A673 (cell line): ENCODE measurements at regions not wholly inside any gene's neighbourhood (a gene's known extent, or its start where the extent isn't known, plus 50 kb on each side); places are given as distances from the start of the nearest gene placed in this dataset.

Experiments used
- BruUV-seq: library from RNA; stranded (reverse); fragments of 400-500 nt; replicated peaks from 2 replicates; lab custom pipeline; 2021; lab: Mats Ljungman, UMichigan
- CTCF ChIA-PET: fragments of 300-600 bp; sonication (Branson Sonifier 250); formaldehyde crosslinking; loops from one replicate; lab custom pipeline; 2022; ENCODE audit warnings: antibody characterized with exemption; lab: Charles Lee
- POLR2A ChIA-PET: fragments of 300-600 bp; sonication (Branson Sonifier 250); formaldehyde crosslinking; loops from one replicate; lab custom pipeline; 2022; ENCODE audit warnings: antibody characterized with exemption; ENCODE audit not compliant: low non-redundant PET; lab: Charles Lee
- DNase-seq: peaks from one replicate; pipeline ENCODE4 v3.0.0-alpha.2; 2015; ENCODE audit warnings: low spot score
- H3K27ac ChIP-seq: fragments of 200-600 bp; sonication (generic); 2 replicates; pipeline ENCODE4 v1.5.1; 2016; ENCODE audit warnings: mixed run types, low read depth, mild to moderate bottlenecking, mixed read lengths, antibody characterized with exemption, low read length; ENCODE audit not compliant: poor library complexity, severe bottlenecking
- H3K27me3 ChIP-seq: fragments of 200-600 bp; sonication (generic); replicated peaks from 2 replicates; pipeline ENCODE4 v1.6.1; 2017; ENCODE audit warnings: mixed run types, low read depth, mild to moderate bottlenecking, mixed read lengths, antibody characterized with exemption, low read length; ENCODE audit not compliant: insufficient read depth, poor library complexity
- H3K36me3 ChIP-seq: fragments of 200-600 bp; sonication (generic); 2 replicates; pipeline ENCODE4 v1.6.1; 2016; ENCODE audit warnings: mixed run types, mild to moderate bottlenecking, mixed read lengths, antibody characterized with exemption, low read length; ENCODE audit not compliant: insufficient read depth, poor library complexity, severe bottlenecking
- H3K4me1 ChIP-seq: fragments of 200-600 bp; sonication (generic); 2 replicates; pipeline ENCODE4 v1.6.1; 2017; ENCODE audit warnings: mixed run types, mild to moderate bottlenecking, mixed read lengths, antibody characterized with exemption, low read length; ENCODE audit not compliant: insufficient read depth, poor library complexity, severe bottlenecking
- H3K4me3 ChIP-seq: fragments of 200-600 bp; sonication (generic); 2 replicates; pipeline ENCODE4 v1.5.1; 2016; ENCODE audit warnings: low read depth, mixed run types, mild to moderate bottlenecking, mixed read lengths, low read length; ENCODE audit not compliant: poor library complexity, severe bottlenecking
- H3K9me3 ChIP-seq: fragments of 200-600 bp; sonication (generic); 2 replicates; pipeline ENCODE4 v1.6.1; 2016; ENCODE audit warnings: mixed run types, low read depth, mild to moderate bottlenecking, mixed read lengths, antibody characterized with exemption, low read length; ENCODE audit not compliant: poor library complexity, severe bottlenecking
- EZH2 ChIP-seq: fragments of 200-600 bp; sonication (generic); IDR thresholded peaks from 2 replicates; pipeline ENCODE4 v1.6.1; 2017; ENCODE audit warnings: borderline replicate concordance, low read depth, mild to moderate bottlenecking, mixed read lengths, antibody characterized with exemption, low read length; ENCODE audit not compliant: poor library complexity, severe bottlenecking
- intact Hi-C: fragments of 100-400 bp; cut with micrococcal nuclease; formaldehyde crosslinking; loops from one replicate; pipeline ENCODE4 v1.10.0; 2022; ENCODE audit not compliant: unreplicated experiment
- TF ChIP-seq, protein P1 (sequence below): fragments of 300-800, 200-600 bp; sonication (generic); conservative IDR thresholded peaks from 2 replicates; pipeline ENCODE4 v1.5.1; 2017; ENCODE audit warnings: low read depth, mild to moderate bottlenecking, antibody characterized with exemption, low read length, moderate library complexity, mixed read lengths

DNA sequence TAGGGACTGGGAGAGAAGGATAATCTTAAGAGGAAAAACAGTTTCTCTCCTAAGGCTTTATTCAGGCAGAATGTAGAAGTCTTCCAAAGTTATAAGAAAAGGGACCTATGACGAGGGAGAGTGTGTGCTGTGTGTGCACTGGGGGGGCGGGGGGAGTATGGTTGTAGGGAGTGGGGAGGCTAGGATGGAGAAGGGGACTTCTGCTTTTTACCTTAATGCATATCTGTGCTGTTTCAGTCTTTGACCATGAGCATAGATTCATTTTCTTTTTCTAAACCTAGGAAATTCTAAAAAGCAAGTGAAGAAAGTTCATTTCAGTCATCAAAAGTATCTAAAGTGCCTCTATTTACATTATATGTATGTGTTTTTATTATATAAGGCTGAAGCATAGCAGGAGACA lies 52.6 kb upstream of the RASA2 start:
- Histone ChIP-seq H3K4me3 (no peak overlapping the region), H3K36me3 (no peaks in the 10 kb centered on the region), H3K27me3 (no peaks in the 10 kb centered on the region), H3K4me1 (no peaks in the 10 kb centered on the region), H3K9me3 (no peaks in the 10 kb centered on the region), H3K27ac (no peak overlapping the region)
- no TSS peak for BruUV-seq
- TF ChIP-seq, protein P1, sequence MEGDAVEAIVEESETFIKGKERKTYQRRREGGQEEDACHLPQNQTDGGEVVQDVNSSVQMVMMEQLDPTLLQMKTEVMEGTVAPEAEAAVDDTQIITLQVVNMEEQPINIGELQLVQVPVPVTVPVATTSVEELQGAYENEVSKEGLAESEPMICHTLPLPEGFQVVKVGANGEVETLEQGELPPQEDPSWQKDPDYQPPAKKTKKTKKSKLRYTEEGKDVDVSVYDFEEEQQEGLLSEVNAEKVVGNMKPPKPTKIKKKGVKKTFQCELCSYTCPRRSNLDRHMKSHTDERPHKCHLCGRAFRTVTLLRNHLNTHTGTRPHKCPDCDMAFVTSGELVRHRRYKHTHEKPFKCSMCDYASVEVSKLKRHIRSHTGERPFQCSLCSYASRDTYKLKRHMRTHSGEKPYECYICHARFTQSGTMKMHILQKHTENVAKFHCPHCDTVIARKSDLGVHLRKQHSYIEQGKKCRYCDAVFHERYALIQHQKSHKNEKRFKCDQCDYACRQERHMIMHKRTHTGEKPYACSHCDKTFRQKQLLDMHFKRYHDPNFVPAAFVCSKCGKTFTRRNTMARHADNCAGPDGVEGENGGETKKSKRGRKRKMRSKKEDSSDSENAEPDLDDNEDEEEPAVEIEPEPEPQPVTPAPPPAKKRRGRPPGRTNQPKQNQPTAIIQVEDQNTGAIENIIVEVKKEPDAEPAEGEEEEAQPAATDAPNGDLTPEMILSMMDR: no peak
- TF ChIP-seq EZH2: no peak
- intact Hi-C loops: no loop called here
- ChIA-PET CTCF (no interaction called here), POLR2A (no interaction called here)
- no peak for DNase-seq

DNA sequence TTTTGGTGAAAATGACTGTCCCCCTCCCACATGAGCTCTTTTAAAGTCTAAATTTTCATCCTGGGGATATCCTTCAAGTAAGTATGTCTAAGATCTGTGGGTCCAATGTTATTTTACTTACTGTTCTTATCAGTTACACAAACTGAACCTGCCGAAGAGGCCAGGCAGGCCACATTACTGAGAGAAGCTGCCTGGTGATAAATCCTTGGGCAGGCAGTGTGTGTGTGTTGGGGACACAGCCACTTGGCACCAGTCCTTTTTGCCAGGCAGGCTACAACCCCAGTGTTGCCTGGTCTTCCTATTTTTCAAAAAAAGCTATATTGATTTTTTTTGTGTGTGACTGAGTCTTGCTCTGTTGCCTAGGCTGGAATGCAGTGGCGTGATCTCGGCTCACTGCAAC lies 50.6 kb upstream of the RASA2 start:
- Histone ChIP-seq H3K4me3 (no peak overlapping the region), H3K27me3 (no peaks in the 10 kb centered on the region), H3K36me3 (no peaks in the 10 kb centered on the region), H3K4me1 (no peaks in the 10 kb centered on the region), H3K27ac (no peak overlapping the region), H3K9me3 (no peaks in the 10 kb centered on the region)
- BruUV-seq: no TSS peak
- no peak for TF ChIP-seq EZH2
- TF ChIP-seq, protein P1: no peak
- ChIA-PET CTCF (no interaction called here), POLR2A (no interaction called here)
- DNase-seq: no peak
- intact Hi-C loops: no loop called here
